Osteocyte (in vitro differentiated cells): ENCODE measurements at regions not wholly inside any gene's neighbourhood (a gene's known extent, or its start where the extent isn't known, plus 50 kb on each side); places are given as distances from the start of the nearest gene placed in this dataset.

ENCODE experiments used
- DNase-seq: peaks from one replicate; pipeline ENCODE4 v3.0.0; 2021; ENCODE audit warnings: mixed read lengths; ENCODE audit not compliant: unreplicated experiment; ENCODE audit errors: extremely low spot score
- H3K27ac Mint-ChIP-seq: one replicate; pipeline ENCODE4 v1.8.0; 2021; ENCODE audit warnings: mild to moderate bottlenecking, mixed read lengths; ENCODE audit not compliant: unreplicated experiment
- H3K27me3 Mint-ChIP-seq: one replicate; pipeline ENCODE4 v1.8.0; 2021; ENCODE audit warnings: mixed read lengths; ENCODE audit not compliant: unreplicated experiment
- H3K36me3 Mint-ChIP-seq: one replicate; pipeline ENCODE4 v1.8.0; 2021; ENCODE audit warnings: mixed read lengths; ENCODE audit not compliant: unreplicated experiment
- H3K4me1 Mint-ChIP-seq: one replicate; pipeline ENCODE4 v1.8.0; 2021; ENCODE audit warnings: mixed read lengths; ENCODE audit not compliant: unreplicated experiment
- H3K4me3 Mint-ChIP-seq: one replicate; pipeline ENCODE4 v1.8.0; 2021; ENCODE audit warnings: mild to moderate bottlenecking, moderate library complexity, mixed read lengths; ENCODE audit not compliant: unreplicated experiment
- H3K9me3 Mint-ChIP-seq: one replicate; pipeline ENCODE4 v1.8.0; 2021; ENCODE audit warnings: mixed read lengths; ENCODE audit not compliant: unreplicated experiment
- CTCF ChIP-seq: fragments of 200-600 bp; sonication (generic); IDR thresholded peaks from 2 replicates; pipeline ENCODE4 v1.5.0; 2021; ENCODE audit warnings: antibody characterized with exemption, mild to moderate bottlenecking, moderate library complexity

DNA sequence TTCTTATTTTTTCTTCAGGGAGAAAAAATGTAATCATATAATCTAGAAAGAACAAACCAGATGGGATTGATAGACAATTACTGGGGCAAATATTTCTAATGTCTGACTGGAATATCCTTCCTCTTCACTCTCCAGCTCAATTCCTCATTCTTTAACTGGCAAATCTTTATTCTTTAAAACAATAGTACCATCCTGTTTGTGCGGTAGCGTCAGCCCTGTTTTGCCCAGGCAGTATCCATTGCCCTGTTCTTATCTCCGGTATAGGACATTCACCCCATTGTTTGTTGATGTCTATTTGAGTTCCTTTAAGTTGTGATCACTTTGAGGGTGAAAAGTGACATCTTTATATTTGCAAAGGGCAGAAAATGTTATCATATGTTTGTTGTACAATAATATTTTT is 185.4 kb downstream of the POSTN start:
- TF ChIP-seq CTCF: no peak
- DNase-seq: no peak
- Mint-ChIP-seq H3K4me1 (peaks cover 50% of the 10 kb centered on the region), H3K27me3 (no peaks in the 10 kb centered on the region), H3K9me3 (no peaks in the 10 kb centered on the region), H3K36me3 (no peaks in the 10 kb centered on the region), H3K27ac (peak overlapping the region; percentile 57), H3K4me3 (no peak overlapping the region)

DNA sequence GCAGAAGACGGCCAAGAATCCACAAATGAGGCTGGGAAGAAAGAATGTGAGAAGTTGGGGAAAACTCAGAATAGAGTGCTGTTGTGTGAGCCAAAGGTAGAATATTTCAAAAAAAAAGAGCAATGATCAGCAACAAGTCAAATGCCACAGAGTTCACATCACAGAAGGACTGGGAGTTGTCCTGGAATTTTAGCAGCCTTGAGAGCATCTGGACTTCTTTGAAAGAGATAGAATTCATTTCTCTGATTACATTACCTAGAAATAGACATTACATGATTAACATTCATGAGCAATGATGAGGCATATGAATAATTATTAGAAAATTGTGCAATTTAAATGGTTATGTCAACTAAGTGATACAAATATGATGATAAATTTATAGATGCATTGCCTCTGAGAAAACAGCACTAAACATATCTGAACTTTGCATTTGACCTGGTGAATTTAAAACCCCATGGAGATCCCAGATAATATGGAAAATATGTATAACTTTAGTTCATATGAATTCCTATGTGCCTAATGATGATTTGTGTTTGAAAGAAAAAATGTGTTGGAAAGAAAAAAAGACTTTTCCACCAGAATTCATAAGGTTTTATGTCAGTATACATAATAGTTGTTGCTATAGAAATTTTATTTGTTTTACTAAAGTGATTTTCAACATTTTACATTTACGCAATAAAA is 186.2 kb downstream of the POSTN start:
- no peaks in the 10 kb centered on the region for H3K27me3 Mint-ChIP-seq
- peak overlapping the region; percentile 43 for H3K27ac Mint-ChIP-seq
- no peak for DNase-seq
- H3K36me3 Mint-ChIP-seq: no peaks in the 10 kb centered on the region
- no peak overlapping the region for H3K4me3 Mint-ChIP-seq
- TF ChIP-seq CTCF: no peak
- H3K9me3 Mint-ChIP-seq: no peaks in the 10 kb centered on the region
- H3K4me1 Mint-ChIP-seq: peaks cover 44% of the 10 kb centered on the region

DNA sequence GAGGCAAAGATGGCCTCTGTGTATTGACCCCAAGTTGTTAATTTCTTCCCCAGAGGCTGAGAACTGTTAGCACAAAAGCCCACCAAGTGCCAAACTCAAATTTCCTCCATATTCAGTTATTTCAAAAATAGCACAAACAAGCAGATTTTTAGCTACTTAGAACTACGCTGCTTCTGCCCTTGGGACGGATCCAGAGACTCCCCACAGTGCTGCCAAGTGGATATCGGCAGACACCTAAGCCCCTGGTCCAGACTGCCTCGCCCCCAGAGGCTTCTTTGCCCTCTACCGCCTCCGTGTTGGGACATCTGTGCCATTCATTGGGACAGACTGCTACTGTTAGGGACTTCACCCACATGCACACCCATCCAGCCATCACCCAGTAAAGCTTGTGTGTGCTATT is 188.3 kb downstream of the POSTN start:
- no peak overlapping the region for H3K4me3 Mint-ChIP-seq
- H3K9me3 Mint-ChIP-seq: peaks cover 4% of the 10 kb centered on the region
- no peaks in the 10 kb centered on the region for H3K27me3 Mint-ChIP-seq
- no peaks in the 10 kb centered on the region for H3K36me3 Mint-ChIP-seq
- TF ChIP-seq CTCF: no peak
- H3K4me1 Mint-ChIP-seq: peaks cover 32% of the 10 kb centered on the region
- no peak overlapping the region for H3K27ac Mint-ChIP-seq
- no peak for DNase-seq

GRCh38 chr13:37409756-37410155 is 188.8 kb downstream of the POSTN start:
- peaks cover 32% of the 10 kb centered on the region for H3K4me1 Mint-ChIP-seq
- no peak for DNase-seq
- peaks cover 4% of the 10 kb centered on the region for H3K9me3 Mint-ChIP-seq
- no peak overlapping the region for H3K4me3 Mint-ChIP-seq
- no peaks in the 10 kb centered on the region for H3K27me3 Mint-ChIP-seq
- no peaks in the 10 kb centered on the region for H3K36me3 Mint-ChIP-seq
- no peak overlapping the region for H3K27ac Mint-ChIP-seq
- TF ChIP-seq CTCF: no peak

DNA sequence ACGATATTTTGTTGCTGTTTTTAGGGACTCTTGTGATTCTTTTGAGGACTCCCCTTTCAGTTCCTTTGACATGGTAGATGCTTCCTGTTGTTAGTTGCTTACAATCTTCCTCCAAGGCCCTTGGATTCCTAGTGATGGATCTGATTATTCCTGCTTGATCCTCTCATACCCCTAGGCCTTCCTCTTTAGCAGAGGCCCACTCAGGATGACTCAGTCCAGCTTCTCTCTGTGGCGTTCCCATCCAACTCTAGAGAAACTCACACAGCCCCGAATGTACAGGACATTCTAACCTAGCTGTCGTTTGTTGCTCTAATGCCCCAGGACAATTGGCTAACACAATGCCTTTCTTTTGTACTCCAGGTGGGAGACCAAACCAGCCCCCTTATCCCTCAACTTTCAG is 191.4 kb downstream of the POSTN start:
- DNase-seq: no peak
- no peaks in the 10 kb centered on the region for H3K36me3 Mint-ChIP-seq
- H3K4me3 Mint-ChIP-seq: no peak overlapping the region
- peaks cover 32% of the 10 kb centered on the region for H3K4me1 Mint-ChIP-seq
- peaks cover 5% of the 10 kb centered on the region for H3K9me3 Mint-ChIP-seq
- TF ChIP-seq CTCF: no peak
- no peaks in the 10 kb centered on the region for H3K27me3 Mint-ChIP-seq
- no peak overlapping the region for H3K27ac Mint-ChIP-seq
